ENCODE measurements at regions not wholly inside any gene's neighbourhood (a gene's known extent, or its start where the extent isn't known, plus 50 kb on each side); places are given as distances from the start of the nearest gene placed in this dataset.

GRCh38 chr20:24762791-24763350 lies 186.2 kb upstream of the CST7 start:
- no peaks in the 10 kb centered on the region for H3K9me1 ChIP-seq (ENCODE audit: control insufficient read depth, insufficient read depth, low read length)
- no peaks in the 10 kb centered on the region for H3K36me3 ChIP-seq (ENCODE audit: control insufficient read depth, insufficient read depth, low read length)
- ChIA-PET CTCF (ENCODE audit: low intra/inter-chr PET ratio) (no interaction called here), POLR2A (interaction anchor here (0.9 to 1.6 kb wide), 2 partner anchors 12 to 15 kb away, joined by 3 read pairs; no protein-coding TSS in a partner anchor)
- no peak overlapping the region for H3K4me2 ChIP-seq (ENCODE audit: insufficient read depth, low read length)
- no peak for ATAC-seq
- H3K9ac ChIP-seq (ENCODE audit: insufficient read depth in 1 of 2, low read depth in 2 of 2, low read length in 2 of 2): no peak overlapping the region
- no peaks in the 10 kb centered on the region for H4K20me1 ChIP-seq (replicated peaks; ENCODE audit: control insufficient read depth, insufficient read depth, low read length)
- intact Hi-C loops (cut with micrococcal nuclease) (no loop called here), in situ Hi-C loops (cut with MboI) (no loop called here)
- no peak for FAIRE-seq
- H3K4me3 ChIP-seq: no peak overlapping the region
- no peak overlapping the region for H3K27ac ChIP-seq (ENCODE audit: extremely low read depth, low read depth, low read length)
- 0% methylated on average over 3 of the region's 4 CpGs for WGBS (ENCODE audit: insufficient coverage, low coverage, missing lambda C conversion rate)
- no peak overlapping the region for H2AFZ ChIP-seq (ENCODE audit: low read depth, low read length)
- no peaks in the 10 kb centered on the region for H3K4me1 ChIP-seq (replicated peaks in 1 of 2; ENCODE audit: control insufficient read depth in 2 of 2, insufficient read depth in 2 of 2, low read length in 2 of 2)
- H3K27me3 ChIP-seq (ENCODE audit: control insufficient read depth in 2 of 2, insufficient read depth in 2 of 2, low read length in 2 of 2): no peaks in the 10 kb centered on the region; a peak in 1 of 5 replicates
- no peaks in the 10 kb centered on the region for H3K9me3 ChIP-seq (replicated peaks; ENCODE audit: control insufficient read depth, insufficient read depth, low read depth, low read length)
- TF ChIP-seq JUN (IDR thresholded peaks at IDR 0.05; ENCODE audit: borderline replicate concordance, low read depth, low read length) (no peak), JUN (CRISPR knock-in tag; IDR thresholded peaks at IDR 0.05; ENCODE audit: borderline replicate concordance) (no peak), EP400 (IDR thresholded peaks at IDR 0.05) (no peak), ZNF668 (CRISPR knock-in tag; IDR thresholded peaks at IDR 0.05) (no peak), STAT5B (CRISPR knock-in tag; IDR thresholded peaks at IDR 0.05) (no peak), PTTG1 (tag; IDR thresholded peaks at IDR 0.05; ENCODE audit: low read depth) (no peak), SAFB2 (IDR thresholded peaks at IDR 0.05; ENCODE audit: borderline replicate concordance, low read depth, low read length, severe bottlenecking) (no peak)
- no TSS peak for BruUV-seq (replicated peaks)
- no peak for DNase-seq (ENCODE audit: extremely low read depth in 1 of 4, low spot score in 3 of 4)
- no peaks in the 10 kb centered on the region for H3K79me2 ChIP-seq (ENCODE audit: control insufficient read depth, insufficient read depth, low read length)
